ENCODE measurements at regions not wholly inside any gene's neighbourhood (a gene's known extent, or its start where the extent isn't known, plus 50 kb on each side); places are given as distances from the start of the nearest gene placed in this dataset.

DNA sequence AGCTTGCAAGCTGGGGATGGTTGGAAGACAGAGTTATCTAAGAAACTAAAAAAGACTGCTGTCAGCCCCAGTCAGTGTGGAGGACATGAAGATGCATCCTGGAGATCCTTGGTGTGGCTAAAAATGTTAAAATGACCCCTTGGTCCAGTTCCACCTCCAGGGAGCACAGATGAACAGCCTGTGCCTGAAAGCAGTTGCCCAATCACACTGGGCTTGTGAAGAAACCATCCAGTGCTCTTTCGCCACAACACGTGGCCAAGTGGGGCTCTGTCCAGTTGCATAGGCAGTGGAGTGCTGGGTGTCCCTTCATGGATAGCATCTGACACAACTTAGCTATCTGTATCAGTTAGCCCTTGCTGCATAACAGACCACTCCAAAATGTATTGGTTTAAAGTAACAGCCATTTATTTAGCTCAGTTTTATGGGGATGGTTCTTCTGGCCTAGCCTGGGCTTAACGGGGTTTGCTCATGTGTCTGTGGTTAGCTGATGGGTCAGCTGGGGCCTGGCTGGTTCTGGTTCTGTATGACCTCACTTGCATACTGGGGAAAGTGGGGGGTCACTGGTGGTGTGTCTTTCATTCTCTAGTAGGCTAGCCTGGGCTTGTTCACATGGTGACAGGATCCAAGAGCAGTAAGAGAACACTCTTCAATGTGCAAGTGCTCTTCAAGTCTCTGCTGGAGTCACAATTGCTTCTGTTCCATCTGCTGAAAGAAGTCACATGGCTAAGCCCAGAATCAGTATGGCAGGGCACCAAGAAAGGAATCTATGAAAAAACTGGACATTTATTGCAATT lies 226.2 kb downstream of the PDCD6IP start:
- TF ChIP-seq CTCF (IDR thresholded peaks at IDR 0.05) (no peak), POLR2A (IDR thresholded peaks at IDR 0.05) (no peak)
